GM21529 (cell line): ENCODE measurements at regions not wholly inside any gene's neighbourhood (a gene's known extent, or its start where the extent isn't known, plus 50 kb on each side); places are given as distances from the start of the nearest gene placed in this dataset.
"Not testable (repeated sequence)": the region's sequence is repeated elsewhere in the genome, so short reads cannot be mapped to it uniquely, and the experiment has no call there.

Experiments
- ATAC-seq: cut with Tn5 transposase; IDR thresholded peaks from one replicate; pipeline ENCODE4 v1.9.1; 2021; ENCODE audit not compliant: unreplicated experiment

DNA sequence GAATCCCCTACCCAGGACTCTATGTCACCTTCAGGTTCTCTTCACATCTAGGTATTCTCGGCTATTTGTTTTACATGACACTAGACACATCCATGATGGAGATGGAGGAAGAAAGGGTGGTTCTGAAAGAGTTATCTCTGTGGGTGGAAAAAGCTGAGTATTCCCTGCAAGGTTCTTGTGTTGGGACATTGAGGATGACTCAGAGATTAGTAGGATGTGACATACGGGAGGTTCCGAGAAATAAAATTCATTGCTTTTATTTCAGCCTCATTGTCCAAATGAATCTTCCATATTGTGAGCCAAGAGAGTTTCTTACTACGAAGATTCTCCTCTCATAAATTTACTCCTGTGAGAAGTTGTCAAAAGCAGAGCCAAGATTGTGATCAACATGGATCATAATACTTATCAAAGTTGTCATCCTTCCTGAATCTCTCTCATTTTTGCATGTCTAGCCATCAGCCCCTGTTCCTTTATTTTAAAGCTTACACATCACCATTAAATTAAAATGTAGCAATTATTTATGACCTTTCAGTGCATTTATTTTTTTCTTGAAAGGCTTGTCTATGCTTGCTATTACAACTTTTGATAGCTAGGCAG lies 370.0 kb downstream of the PSAT1 start:
- ATAC-seq: no peak

DNA sequence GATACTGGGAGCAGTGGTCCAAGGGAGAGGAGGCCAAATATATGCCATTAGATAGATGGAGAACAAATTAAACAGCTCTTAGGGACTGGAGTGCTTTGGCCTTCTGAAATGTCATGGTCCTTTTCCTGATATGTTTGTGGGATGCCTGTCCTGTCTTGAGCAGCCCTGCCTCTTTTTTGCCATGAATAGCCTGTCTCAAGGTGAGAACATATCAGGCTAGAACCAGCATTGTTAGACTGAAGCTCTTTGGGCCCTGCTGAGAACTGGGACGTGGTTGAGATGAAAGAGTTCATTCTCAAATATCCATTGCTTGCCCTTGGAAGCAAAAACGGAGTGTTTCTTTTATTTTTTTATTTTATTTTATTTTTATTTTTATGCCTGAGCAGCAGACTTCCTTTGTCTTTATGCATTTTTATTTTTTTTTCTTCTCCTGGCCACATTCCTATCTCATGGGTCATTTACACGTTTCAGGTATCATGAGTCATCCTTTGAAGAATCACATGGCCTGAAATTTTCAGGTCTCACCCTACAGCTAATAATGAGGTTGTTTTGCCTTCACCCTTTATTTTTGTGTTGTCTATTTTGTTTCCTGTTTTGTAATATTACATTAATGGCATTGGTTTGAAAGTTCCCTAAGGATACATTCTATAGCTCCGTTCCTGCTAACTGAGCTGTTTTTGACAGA lies 371.4 kb downstream of the PSAT1 start:
- ATAC-seq: no peak

- no peak for ATAC-seq
Observed at GRCh38 chr9:78669591-78669990, 372.7 kb downstream of the PSAT1 start.

GRCh38 chr9:78671785-78672184 lies 374.9 kb downstream of the PSAT1 start:
- no peak for ATAC-seq

GRCh38 chr9:78674874-78675273 lies 377.9 kb downstream of the PSAT1 start:
- ATAC-seq: no peak

GRCh38 chr9:78676009-78676408 lies 379.1 kb downstream of the PSAT1 start:
- ATAC-seq: no peak

DNA sequence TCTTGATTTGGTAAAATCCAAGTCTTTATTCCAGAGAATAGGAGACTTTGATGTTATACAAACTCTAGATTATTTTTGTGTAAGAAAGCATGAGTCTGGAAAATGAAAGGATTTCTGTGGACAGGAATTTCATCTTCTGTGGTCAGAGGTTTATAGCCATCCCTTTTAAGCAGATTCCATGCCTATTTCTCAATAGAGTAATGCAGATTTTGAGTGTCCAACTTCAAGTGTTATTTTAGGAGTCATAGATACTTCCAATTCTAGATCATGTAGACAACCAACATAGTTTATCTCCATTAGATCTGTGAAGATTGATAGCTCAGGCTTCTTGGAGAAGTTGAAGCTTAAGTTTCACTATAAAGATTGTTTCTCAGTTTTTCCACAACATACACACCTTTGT lies 379.7 kb downstream of the PSAT1 start:
- no peak for ATAC-seq

DNA sequence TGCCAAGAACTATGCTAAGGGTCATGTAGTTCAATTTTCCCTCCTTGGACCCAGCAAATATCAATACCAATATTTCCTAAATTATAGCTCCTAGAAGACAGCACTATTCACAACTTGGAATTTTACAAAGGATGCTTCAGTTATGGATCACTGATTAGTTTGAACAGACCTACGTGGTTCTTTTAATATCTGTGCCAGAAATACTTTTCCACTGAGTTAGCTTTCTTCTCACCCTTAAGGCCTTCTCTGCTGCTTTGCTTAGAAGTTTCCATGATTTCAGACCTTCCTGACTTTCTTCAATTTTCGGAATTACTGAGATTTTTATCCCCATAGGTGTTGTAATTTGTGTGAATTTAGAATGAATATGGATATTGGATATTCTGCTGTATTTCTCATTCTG lies 380.4 kb downstream of the PSAT1 start:
- ATAC-seq: no peak

- no peak for ATAC-seq
Observed at GRCh38 chr9:78678877-78679276, 382.0 kb downstream of the PSAT1 start.

DNA sequence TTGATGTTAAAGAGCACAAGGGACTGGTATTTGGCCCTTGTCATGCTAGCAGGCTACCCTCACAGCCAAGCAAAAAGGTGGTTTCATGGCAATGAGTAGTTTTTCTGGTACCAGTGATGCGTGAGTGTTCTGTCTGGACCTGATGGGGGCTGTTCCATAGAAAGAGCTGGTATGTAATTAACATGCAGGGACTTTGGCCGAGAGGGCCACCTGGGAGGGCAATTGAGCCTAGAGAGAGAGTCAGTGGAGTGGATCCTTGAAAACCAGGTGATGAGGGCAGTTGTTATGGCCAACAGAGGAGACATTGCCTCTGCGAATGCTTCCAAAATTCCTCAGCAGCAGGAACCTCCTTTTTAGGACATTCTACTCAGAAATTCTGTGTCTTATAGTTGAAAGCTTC lies 383.3 kb downstream of the PSAT1 start:
- ATAC-seq: no peak

DNA sequence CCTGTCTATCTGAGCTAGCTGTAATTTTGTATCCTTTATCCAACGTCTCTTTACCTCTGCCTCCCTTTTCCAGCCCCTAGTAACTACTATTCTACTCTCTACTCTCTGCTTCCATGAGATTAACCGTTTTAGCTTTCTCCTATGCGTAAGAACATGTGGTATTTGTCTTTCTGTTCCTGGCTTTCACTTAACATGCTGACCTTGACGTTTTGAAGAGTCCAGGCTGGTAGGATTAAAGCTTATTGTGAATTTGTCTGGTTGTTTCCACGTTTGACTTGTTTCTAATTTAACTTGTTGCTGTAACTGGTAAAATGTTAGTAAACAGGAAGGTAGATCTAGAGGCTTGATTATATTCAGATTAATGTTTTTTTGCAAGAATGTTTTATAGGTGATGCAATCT lies 385.3 kb downstream of the PSAT1 start:
- ATAC-seq: no peak

GRCh38 chr9:78685471-78685870 lies 388.5 kb downstream of the PSAT1 start:
- no peak for ATAC-seq

GRCh38 chr9:78688796-78689195 lies 391.9 kb downstream of the PSAT1 start:
- ATAC-seq: no peak

GRCh38 chr9:78691542-78691941 lies 394.6 kb downstream of the PSAT1 start:
- no peak for ATAC-seq

GRCh38 chr9:78692871-78693270 lies 395.9 kb downstream of the PSAT1 start:
- no peak for ATAC-seq

- ATAC-seq: no peak
Observed at GRCh38 chr9:78694974-78695373, 398.0 kb downstream of the PSAT1 start.

GRCh38 chr9:78695519-78695918 lies 398.6 kb downstream of the PSAT1 start:
- ATAC-seq: no peak

DNA sequence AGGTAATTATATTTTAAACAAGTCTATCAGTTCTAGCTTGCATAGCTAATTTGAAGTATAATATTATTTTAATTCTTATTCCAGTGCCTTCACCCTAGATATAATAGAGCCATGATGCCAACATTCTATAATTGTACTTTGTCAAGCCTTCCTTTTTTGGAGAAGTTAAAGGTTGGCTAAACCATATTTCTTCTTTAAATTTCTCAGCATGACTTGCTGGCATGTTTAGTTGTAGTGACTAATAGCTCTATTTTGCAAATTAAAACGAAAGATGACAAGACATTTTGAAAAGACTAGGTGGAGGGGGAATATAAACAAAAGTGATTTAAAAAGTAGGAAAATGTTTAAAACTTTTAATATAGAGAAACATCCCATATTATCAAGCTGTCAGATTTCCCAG lies 400.7 kb downstream of the PSAT1 start:
- no peak for ATAC-seq

- no peak for ATAC-seq
Observed at GRCh38 chr9:78698371-78698770, 401.4 kb downstream of the PSAT1 start.

DNA sequence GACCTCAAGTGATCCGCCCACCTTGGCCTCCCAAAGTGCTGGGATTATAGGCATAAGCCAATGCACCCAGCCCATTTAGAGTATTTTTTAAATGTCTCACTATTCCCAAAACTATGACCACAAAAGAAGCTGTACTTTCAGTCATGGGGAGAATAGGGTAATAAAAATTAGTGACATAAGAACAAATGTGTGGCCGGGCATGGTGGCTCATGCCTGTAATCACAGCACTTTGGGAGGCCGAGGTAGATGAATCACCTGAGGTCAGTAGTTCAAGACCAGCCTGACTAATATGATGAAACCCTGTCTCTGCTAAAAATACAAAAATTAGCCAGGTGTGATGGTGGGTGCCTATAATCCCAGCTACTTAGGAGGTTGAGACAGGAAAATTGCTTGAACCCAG lies 402.3 kb downstream of the PSAT1 start:
- ATAC-seq: not testable (repeated sequence)

GRCh38 chr9:78704153-78704552 lies 407.2 kb downstream of the PSAT1 start:
- ATAC-seq: not testable (repeated sequence)

DNA sequence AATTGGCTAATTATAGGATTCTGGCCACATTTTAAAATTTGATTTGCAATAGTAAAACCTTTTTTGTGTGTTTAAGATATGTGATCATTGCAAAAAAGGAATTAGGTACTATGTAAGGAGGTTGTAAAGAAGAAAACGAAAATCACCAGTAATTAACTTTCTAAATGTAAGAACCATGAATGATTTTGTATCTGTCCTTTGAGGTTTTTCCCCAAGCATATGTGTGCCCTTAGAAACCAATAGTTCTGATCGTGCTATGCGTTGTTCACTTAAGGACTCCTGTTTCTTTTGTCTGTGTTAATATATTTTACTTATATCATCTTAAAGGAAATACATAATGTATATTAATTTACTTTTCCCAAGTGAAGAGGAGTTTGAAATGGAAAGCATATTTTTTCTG lies 410.2 kb downstream of the PSAT1 start:
- ATAC-seq: peak; percentile 41

DNA sequence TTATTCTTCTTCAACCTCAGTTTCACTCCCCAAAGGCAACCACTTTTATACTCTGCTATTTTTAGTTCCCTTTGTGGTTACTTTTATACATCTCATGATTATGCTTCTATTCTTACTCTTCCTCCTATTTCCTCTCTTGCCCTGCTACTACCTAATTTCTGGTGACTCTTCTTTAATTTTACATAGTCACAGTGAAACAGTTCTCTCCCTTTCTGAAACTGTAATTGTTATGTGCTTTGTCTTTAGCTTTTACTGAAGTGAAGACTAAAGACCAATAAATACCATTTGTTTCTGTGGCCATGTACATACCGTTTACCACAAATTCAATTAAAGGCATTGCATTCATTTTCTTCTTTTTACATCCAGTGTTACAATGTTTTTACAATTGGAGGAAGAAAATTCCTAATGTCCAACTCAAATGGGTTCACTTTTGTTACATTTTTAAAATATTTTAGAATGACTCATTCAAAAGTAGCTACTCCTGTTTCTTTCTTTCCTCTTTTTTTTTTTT lies 410.6 kb downstream of the PSAT1 start:
- peak; percentile 94 for ATAC-seq
